ENCODE measurements at regions not wholly inside any gene's neighbourhood (a gene's known extent, or its start where the extent isn't known, plus 50 kb on each side); places are given as distances from the start of the nearest gene placed in this dataset.

DNA sequence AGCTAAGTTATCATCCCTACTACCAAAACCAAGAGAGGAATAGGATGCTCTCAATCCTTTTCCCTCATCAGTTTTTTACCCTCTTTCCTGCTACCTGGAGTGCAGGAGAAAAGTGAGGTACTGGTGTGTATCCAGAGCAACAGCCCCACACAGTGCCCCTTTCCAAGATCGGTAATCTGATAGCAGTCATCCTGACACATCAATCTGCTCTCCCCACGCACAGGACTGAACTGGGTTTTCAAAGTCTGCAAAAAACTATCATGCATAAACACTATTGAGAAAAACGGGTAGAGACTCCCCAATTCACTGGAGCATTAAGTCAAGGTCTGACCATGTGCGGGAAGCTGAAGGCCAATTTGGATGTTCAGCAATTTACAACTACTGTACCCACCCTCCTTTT, 284.8 kb downstream of the RBM26 start:
- TF ChIP-seq, protein P1, sequence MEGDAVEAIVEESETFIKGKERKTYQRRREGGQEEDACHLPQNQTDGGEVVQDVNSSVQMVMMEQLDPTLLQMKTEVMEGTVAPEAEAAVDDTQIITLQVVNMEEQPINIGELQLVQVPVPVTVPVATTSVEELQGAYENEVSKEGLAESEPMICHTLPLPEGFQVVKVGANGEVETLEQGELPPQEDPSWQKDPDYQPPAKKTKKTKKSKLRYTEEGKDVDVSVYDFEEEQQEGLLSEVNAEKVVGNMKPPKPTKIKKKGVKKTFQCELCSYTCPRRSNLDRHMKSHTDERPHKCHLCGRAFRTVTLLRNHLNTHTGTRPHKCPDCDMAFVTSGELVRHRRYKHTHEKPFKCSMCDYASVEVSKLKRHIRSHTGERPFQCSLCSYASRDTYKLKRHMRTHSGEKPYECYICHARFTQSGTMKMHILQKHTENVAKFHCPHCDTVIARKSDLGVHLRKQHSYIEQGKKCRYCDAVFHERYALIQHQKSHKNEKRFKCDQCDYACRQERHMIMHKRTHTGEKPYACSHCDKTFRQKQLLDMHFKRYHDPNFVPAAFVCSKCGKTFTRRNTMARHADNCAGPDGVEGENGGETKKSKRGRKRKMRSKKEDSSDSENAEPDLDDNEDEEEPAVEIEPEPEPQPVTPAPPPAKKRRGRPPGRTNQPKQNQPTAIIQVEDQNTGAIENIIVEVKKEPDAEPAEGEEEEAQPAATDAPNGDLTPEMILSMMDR (IDR thresholded peaks at IDR 0.05), result no peak
- TF ChIP-seq POLR2A (IDR thresholded peaks at IDR 0.05), result no peak

All from adrenal gland (tissue), 5 donors.